ENCODE measurements at regions not wholly inside any gene's neighbourhood (a gene's known extent, or its start where the extent isn't known, plus 50 kb on each side); places are given as distances from the start of the nearest gene placed in this dataset.

- TF ChIP-seq POLR2A (IDR thresholded peaks at IDR 0.05) (no peak), POLR2AphosphoS5 (IDR thresholded peaks at IDR 0.05) (no peak)
- TF ChIP-seq, protein P1, sequence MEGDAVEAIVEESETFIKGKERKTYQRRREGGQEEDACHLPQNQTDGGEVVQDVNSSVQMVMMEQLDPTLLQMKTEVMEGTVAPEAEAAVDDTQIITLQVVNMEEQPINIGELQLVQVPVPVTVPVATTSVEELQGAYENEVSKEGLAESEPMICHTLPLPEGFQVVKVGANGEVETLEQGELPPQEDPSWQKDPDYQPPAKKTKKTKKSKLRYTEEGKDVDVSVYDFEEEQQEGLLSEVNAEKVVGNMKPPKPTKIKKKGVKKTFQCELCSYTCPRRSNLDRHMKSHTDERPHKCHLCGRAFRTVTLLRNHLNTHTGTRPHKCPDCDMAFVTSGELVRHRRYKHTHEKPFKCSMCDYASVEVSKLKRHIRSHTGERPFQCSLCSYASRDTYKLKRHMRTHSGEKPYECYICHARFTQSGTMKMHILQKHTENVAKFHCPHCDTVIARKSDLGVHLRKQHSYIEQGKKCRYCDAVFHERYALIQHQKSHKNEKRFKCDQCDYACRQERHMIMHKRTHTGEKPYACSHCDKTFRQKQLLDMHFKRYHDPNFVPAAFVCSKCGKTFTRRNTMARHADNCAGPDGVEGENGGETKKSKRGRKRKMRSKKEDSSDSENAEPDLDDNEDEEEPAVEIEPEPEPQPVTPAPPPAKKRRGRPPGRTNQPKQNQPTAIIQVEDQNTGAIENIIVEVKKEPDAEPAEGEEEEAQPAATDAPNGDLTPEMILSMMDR (IDR thresholded peaks at IDR 0.05) = no peak
Observed at GRCh38 chr12:84604551-84604950, 308.0 kb downstream of the SLC6A15 start.
